ENCODE measurements at regions not wholly inside any gene's neighbourhood (a gene's known extent, or its start where the extent isn't known, plus 50 kb on each side); places are given as distances from the start of the nearest gene placed in this dataset.

DNA sequence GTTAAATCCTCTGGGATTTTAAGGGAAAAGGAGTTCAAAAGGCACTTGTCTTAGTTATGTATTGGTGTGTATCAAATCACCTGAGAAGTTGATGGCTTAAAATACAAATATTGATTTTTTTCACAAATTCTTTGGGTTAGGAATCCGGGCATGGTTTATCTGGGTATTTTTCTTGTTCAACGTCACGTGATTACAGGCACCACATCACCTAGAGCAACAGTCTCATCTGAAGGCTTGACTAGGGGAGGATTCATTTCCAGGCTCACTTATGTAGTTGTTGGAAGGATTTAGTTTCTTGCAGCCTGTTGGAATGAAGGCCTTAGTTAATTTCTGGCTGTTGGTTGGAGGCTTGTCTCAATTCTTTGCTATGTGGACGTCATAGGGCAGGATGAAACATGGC is 326.1 kb downstream of the STIM2 start:
- TF ChIP-seq, protein P1, sequence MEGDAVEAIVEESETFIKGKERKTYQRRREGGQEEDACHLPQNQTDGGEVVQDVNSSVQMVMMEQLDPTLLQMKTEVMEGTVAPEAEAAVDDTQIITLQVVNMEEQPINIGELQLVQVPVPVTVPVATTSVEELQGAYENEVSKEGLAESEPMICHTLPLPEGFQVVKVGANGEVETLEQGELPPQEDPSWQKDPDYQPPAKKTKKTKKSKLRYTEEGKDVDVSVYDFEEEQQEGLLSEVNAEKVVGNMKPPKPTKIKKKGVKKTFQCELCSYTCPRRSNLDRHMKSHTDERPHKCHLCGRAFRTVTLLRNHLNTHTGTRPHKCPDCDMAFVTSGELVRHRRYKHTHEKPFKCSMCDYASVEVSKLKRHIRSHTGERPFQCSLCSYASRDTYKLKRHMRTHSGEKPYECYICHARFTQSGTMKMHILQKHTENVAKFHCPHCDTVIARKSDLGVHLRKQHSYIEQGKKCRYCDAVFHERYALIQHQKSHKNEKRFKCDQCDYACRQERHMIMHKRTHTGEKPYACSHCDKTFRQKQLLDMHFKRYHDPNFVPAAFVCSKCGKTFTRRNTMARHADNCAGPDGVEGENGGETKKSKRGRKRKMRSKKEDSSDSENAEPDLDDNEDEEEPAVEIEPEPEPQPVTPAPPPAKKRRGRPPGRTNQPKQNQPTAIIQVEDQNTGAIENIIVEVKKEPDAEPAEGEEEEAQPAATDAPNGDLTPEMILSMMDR (IDR thresholded peaks at IDR 0.05; ENCODE audit: low read depth, low read length): no peak
- H3K4me3 ChIP-seq (replicated peaks in 1 of 2; ENCODE audit: low read depth in 2 of 2, low read length in 2 of 2): no peak overlapping the region
- no peak for DNase-seq (ENCODE audit: low read depth in 2 of 2)

DNA sequence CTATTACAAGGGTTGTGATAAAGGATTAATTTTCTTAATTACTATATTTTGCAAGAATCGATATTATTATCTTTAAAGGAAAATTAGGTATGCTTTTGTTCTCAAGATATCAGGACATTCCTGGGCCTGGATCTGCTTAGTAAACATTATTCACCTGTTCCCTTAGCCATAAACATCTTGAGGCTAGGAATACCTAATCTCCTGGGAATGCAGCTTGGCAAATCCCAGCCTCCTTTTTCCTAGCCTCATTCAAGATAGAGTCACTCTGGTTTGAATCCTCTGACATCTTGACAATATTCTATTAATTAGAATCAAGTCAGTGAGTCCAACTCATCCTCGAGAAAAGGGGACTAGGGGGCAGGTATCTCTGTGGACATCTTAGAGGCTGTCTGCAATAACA is 327.1 kb downstream of the STIM2 start:
- no peak overlapping the region for H3K4me3 ChIP-seq (replicated peaks in 1 of 2; ENCODE audit: low read depth in 2 of 2, low read length in 2 of 2)
- DNase-seq (ENCODE audit: low read depth in 2 of 2): no peak
- TF ChIP-seq, protein P1 (IDR thresholded peaks at IDR 0.05; ENCODE audit: low read depth, low read length): no peak

DNA sequence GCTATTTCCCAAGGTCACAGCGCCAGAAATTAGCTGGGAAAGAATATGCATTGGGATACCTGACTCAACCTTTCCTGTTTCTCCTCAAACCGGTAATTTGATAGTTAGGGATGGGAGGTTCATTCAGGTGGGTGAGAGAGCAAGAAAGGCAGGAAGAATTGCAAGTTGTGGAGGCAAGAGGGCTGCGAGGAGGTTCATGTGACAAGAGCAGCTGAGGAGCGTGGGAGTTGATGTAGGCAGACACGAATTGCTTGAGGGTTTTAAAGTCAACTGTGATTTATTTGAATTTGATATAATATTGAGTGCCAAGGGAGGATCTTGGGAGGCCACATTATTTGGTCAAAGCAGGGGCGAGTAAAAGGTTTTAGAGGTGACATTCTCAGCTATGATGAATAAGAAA is 329.0 kb downstream of the STIM2 start:
- no peak overlapping the region for H3K4me3 ChIP-seq (replicated peaks in 1 of 2; ENCODE audit: low read depth in 2 of 2, low read length in 2 of 2)
- no peak for DNase-seq (ENCODE audit: low read depth in 2 of 2)
- TF ChIP-seq, protein P1 (IDR thresholded peaks at IDR 0.05; ENCODE audit: low read depth, low read length): no peak

DNA sequence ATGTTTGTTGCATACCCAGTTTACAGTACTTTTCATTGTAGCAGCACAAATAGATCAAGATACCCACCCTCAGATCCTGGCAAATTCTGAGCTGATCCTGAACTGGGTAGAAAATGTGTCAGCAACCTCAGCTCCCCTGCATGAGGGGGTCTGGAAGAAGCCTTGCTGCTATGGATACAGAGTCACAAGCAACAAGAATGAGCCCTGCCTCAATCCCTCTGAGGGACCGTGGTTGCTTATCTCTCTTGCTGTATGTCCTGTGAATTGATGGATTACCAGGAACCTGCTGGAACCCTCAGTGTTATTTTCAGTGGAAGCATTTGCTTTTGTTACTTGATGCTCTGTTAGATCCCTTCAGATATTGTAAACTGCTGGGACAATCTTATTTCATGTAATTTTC is 331.0 kb downstream of the STIM2 start:
- H3K4me3 ChIP-seq (replicated peaks in 1 of 2; ENCODE audit: low read depth in 2 of 2, low read length in 2 of 2): no peak overlapping the region
- TF ChIP-seq, protein P1 (IDR thresholded peaks at IDR 0.05; ENCODE audit: low read depth, low read length): no peak
- DNase-seq (ENCODE audit: low read depth in 2 of 2): no peak

DNA sequence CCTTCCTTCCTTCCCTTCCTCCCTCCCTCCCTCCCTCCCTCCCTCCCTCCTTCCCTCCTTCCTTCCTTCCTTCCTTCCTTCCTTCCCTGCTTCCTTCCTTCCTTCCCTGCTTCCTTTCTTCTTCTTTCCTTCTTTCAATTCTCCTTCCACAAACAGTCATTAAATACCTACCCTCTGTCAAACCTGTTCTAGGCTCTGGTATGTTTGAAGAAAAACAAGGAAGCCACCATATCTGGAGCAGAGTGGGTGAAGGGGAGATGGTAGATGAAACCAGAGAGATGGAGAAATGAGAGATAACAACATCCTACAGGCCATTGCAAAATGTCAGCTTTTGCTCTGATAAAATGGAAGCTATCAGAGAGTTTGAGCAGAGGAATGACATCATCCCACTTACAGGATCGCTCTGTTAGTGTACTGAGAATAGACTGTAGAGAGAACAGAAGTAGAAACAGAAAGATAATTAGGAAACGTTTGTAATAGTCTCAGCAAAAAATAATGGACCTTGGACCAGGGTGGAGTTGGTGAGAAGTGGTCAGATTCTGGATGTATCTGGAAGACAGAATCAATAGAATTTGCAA is 334.0 kb downstream of the STIM2 start:
- no peak for DNase-seq (ENCODE audit: low read depth in 2 of 2)
- H3K4me3 ChIP-seq (replicated peaks in 1 of 2; ENCODE audit: low read depth in 2 of 2, low read length in 2 of 2): no peak overlapping the region

DNA sequence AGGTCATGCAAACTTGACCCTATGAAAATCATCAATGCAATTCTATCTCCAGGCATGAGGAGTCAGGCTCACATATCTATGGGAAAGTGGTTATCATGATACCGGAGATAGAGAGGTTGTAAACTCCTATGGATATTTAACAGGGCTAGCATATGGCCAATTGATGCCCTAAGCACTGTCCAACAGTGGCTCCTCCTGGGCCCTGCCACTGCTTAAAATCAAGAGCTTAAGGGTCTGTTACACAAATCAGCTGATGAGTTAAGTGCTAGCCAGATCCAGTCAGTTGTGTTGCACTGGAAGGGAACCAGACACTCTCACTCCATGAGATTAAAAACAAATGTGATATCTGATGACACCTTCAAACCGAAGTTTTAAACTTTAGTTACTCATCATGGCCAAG is 337.6 kb downstream of the STIM2 start:
- TF ChIP-seq, protein P1 (IDR thresholded peaks at IDR 0.05; ENCODE audit: low read depth, low read length): no peak
- no peak for DNase-seq (ENCODE audit: low read depth in 2 of 2)
- no peak overlapping the region for H3K4me3 ChIP-seq (replicated peaks in 1 of 2; ENCODE audit: low read depth in 2 of 2, low read length in 2 of 2)

More for the DNA sequence above, 334.0 kb downstream of the STIM2 start:
- TF ChIP-seq, protein P1 (IDR thresholded peaks at IDR 0.05; ENCODE audit: low read depth, low read length): no peak

DNA sequence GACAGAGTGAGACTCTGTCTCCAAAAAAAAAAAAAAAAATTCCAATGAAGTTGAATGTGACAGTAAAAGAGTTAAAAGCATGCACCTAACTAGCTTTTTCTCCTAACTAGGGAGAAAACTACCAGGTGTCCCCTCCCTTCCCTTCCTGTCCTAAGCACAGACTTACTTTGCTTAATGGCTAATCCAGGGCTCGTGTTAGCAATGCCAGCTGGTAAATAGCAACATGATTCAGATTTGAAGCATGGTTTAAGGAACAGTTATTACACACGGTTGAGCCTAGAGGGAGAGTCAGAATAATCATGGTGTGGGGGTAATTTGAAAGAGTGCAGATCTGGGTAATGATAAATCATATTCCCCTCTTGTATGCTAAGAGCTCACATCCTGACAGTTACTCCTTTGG is 338.3 kb downstream of the STIM2 start:
- TF ChIP-seq, protein P1 (IDR thresholded peaks at IDR 0.05; ENCODE audit: low read depth, low read length): no peak
- DNase-seq (ENCODE audit: low read depth in 2 of 2): no peak

More for the DNA sequence above, 338.3 kb downstream of the STIM2 start:
- H3K4me3 ChIP-seq (replicated peaks in 1 of 2; ENCODE audit: low read depth in 2 of 2, low read length in 2 of 2): no peak overlapping the region

All from cardiac fibroblast (primary cell).